Mucosa of descending colon (tissue), 3 donors: ENCODE measurements at regions not wholly inside any gene's neighbourhood (a gene's known extent, or its start where the extent isn't known, plus 50 kb on each side); places are given as distances from the start of the nearest gene placed in this dataset.

Source experiments
- ATAC-seq: fragments of 200-7000 bp; cut with Tn5 transposase; one replicate; pipeline ENCODE4 v1.9.1; 2020; ENCODE audit warnings: mild to moderate bottlenecking, moderate library complexity
- DNase-seq, 3 donors: peaks; one replicate each; pipeline ENCODE4 v3.0.0-alpha.2; 2020
- H3K36me3 ChIP-seq: fragments of 200-600 bp; one replicate; pipeline ENCODE4 v1.8.0; 2021; ENCODE audit warnings: low read depth, mild to moderate bottlenecking
- H3K4me1 ChIP-seq: fragments of 200-600 bp; one replicate; pipeline ENCODE4 v1.8.0; 2021; ENCODE audit warnings: low read depth, mild to moderate bottlenecking
- H3K4me3 ChIP-seq: fragments of 200-600 bp; one replicate; pipeline ENCODE4 v1.8.0; 2021; ENCODE audit warnings: mild to moderate bottlenecking
- H3K9me3 ChIP-seq: fragments of 200-600 bp; one replicate; pipeline ENCODE4 v1.8.0; 2021; ENCODE audit warnings: mild to moderate bottlenecking
- CTCF ChIP-seq: fragments of 200-600 bp; IDR thresholded peaks from one replicate; pipeline ENCODE4 v1.8.0; 2022; ENCODE audit warnings: antibody characterized with exemption, mild to moderate bottlenecking
- intact Hi-C, 2 donors: fragments of 100-400 bp; cut with DNase I in 1 of 2; cut with micrococcal nuclease in 1 of 2; formaldehyde crosslinking; loops; one replicate each; pipeline versions ENCODE4 v1.11.0 to v1.11.1; 2022; cut with DNase I, micrococcal nuclease
- donor health status: DM: no; HTN: no; CAD: no; lungs with moderate emphysema.
- donor health status: DM: no; HTN: no; CAD: no.
- donor health status: DM: no; HTN: yes; CAD: no.

- ATAC-seq (no peak), DNase-seq (no peak)
- intact Hi-C loops = no loop called here
- H3K4me1 ChIP-seq = no peaks in the 10 kb centered on the region
- TF ChIP-seq CTCF = no peak
- H3K4me3 ChIP-seq = no peak overlapping the region
- H3K9me3 ChIP-seq = peaks cover 10% of the 10 kb centered on the region
- no peaks in the 10 kb centered on the region for H3K36me3 ChIP-seq
Measured at GRCh38 chr4:43993196-43993902, 455.3 kb downstream of the KCTD8 start.

- no peak for ATAC-seq
- TF ChIP-seq CTCF = no peak
Measured at GRCh38 chr4:43999669-44000068, 448.9 kb downstream of the KCTD8 start.

GRCh38 chr4:44002368-44002767 lies 446.2 kb downstream of the KCTD8 start:
- ATAC-seq = no peak
- no peak for DNase-seq
- intact Hi-C loops = no loop called here
- H3K9me3 ChIP-seq = peaks cover 9% of the 10 kb centered on the region
- H3K4me3 ChIP-seq = no peak overlapping the region
- no peaks in the 10 kb centered on the region for H3K36me3 ChIP-seq
- TF ChIP-seq CTCF = no peak
- no peaks in the 10 kb centered on the region for H3K4me1 ChIP-seq

More at GRCh38 chr4:43999669-44000068, 448.9 kb downstream of the KCTD8 start:
- H3K4me1 ChIP-seq = no peaks in the 10 kb centered on the region
- H3K9me3 ChIP-seq = peaks cover 13% of the 10 kb centered on the region
- intact Hi-C loops = no loop called here
- no peaks in the 10 kb centered on the region for H3K36me3 ChIP-seq
- no peak for DNase-seq
- no peak overlapping the region for H3K4me3 ChIP-seq

- ATAC-seq = no peak
- H3K4me1 ChIP-seq = no peaks in the 10 kb centered on the region
- peaks cover 19% of the 10 kb centered on the region for H3K9me3 ChIP-seq
- no peak for DNase-seq
- H3K4me3 ChIP-seq = no peak overlapping the region
- intact Hi-C loops = no loop called here
- no peak for TF ChIP-seq CTCF
- H3K36me3 ChIP-seq = no peaks in the 10 kb centered on the region
Measured at GRCh38 chr4:44016570-44017421, 431.8 kb downstream of the KCTD8 start.

- no peak for ATAC-seq
- DNase-seq = no peak
- Histone ChIP-seq H3K36me3 (no peaks in the 10 kb centered on the region), H3K9me3 (peaks cover 19% of the 10 kb centered on the region), H3K4me1 (no peaks in the 10 kb centered on the region), H3K4me3 (no peak overlapping the region)
- no peak for TF ChIP-seq CTCF
- intact Hi-C loops = no loop called here
Measured at GRCh38 chr4:44017422-44017739, 431.2 kb downstream of the KCTD8 start.
